ENCODE measurements at regions not wholly inside any gene's neighbourhood (a gene's known extent, or its start where the extent isn't known, plus 50 kb on each side); places are given as distances from the start of the nearest gene placed in this dataset.

- no peak for TF ChIP-seq CTCF (IDR thresholded peaks at IDR 0.05)
Observed at GRCh38 chr2:168354499-168354898, 101.6 kb upstream of the CERS6 start.

- TF ChIP-seq CTCF (IDR thresholded peaks at IDR 0.05): no peak
Observed at GRCh38 chr2:168355121-168355520, 101.0 kb upstream of the CERS6 start.

GRCh38 chr2:168355779-168356476, 100.1 kb upstream of the CERS6 start:
- TF ChIP-seq CTCF (IDR thresholded peaks at IDR 0.05): no peak

GRCh38 chr2:168356477-168356835, 99.6 kb upstream of the CERS6 start:
- TF ChIP-seq CTCF (IDR thresholded peaks at IDR 0.05): no peak

- TF ChIP-seq CTCF (IDR thresholded peaks at IDR 0.05): no peak
Observed at GRCh38 chr2:168357797-168358472, 98.1 kb upstream of the CERS6 start.

- TF ChIP-seq CTCF (IDR thresholded peaks at IDR 0.05): no peak
Observed at GRCh38 chr2:168359082-168359481, 97.0 kb upstream of the CERS6 start.

- no peak for TF ChIP-seq CTCF (IDR thresholded peaks at IDR 0.05)
Observed at GRCh38 chr2:168363347-168364092, 92.6 kb upstream of the CERS6 start.

All from LNCAP (cell line).